ENCODE measurements at regions not wholly inside any gene's neighbourhood (a gene's known extent, or its start where the extent isn't known, plus 50 kb on each side); places are given as distances from the start of the nearest gene placed in this dataset.
"Not testable (repeated sequence)": the region's sequence is repeated elsewhere in the genome, so short reads cannot be mapped to it uniquely, and the experiment has no call there.

DNA sequence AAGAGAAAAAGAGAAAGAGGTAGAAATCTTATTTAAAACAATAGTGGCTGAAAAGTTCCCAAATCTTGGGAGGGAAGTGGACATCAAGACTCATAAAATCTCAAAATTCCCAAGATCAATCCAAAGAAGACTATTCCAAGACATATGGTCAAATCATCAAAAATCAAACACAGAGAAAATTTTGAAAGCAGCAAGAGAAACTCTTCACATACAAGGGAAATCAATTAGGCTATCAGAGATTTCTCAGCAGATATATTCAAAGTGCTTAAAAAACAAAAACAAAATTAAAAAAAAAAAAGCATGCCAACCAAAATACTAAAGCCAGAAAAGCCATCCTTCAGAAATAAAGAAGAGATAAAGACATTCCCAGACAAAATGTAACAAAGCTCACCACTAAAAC lies 52.6 kb upstream of the RALGPS2 start:
- Histone ChIP-seq H3K9ac (ENCODE audit: low read length) (no peak overlapping the region), H2AFZ (ENCODE audit: low read depth, low read length, poor library complexity, severe bottlenecking) (no peak overlapping the region), H3K9me2 (ENCODE audit: insufficient read depth) (no peaks in the 10 kb centered on the region), H3K9me3 (ENCODE audit: control insufficient read depth in 1 of 2, insufficient read depth in 1 of 2, low read depth in 1 of 2, low read length in 2 of 2) (peaks cover 3 to 10% of the 10 kb centered on the region in 2 experiments; a peak in 2 of 4 replicates), H3K4me3 (replicated peaks in 1 of 2; ENCODE audit: low read depth in 1 of 2, low read length in 2 of 2) (no peak overlapping the region), H3K4me1 (ENCODE audit: control insufficient read depth in 1 of 2, insufficient read depth in 2 of 2, low read length in 2 of 2) (no peaks in the 10 kb centered on the region; a peak in 1 of 4 replicates), H3K36me3 (ENCODE audit: control insufficient read depth in 1 of 2, insufficient read depth in 2 of 2, low read length in 2 of 2) (no peaks in the 10 kb centered on the region), H4K20me1 (ENCODE audit: insufficient read depth) (no peaks in the 10 kb centered on the region), H3K27ac (ENCODE audit: low read depth, low read length) (no peak overlapping the region), H3K4me2 (ENCODE audit: low read length) (no peak overlapping the region), H3K27me3 (ENCODE audit: insufficient read depth, low read length) (no peaks in the 10 kb centered on the region), H3K79me2 (ENCODE audit: insufficient read depth, low read length) (no peaks in the 10 kb centered on the region)
- DNase-seq (ENCODE audit: low read depth, low spot score) (no peak), ATAC-seq (no peak)
- BruUV-seq (replicated peaks) = no TSS peak
- TF ChIP-seq CBX3 (IDR thresholded peaks at IDR 0.05; ENCODE audit: low read depth) = 0 out of 2 replicates have a peak, but pooled peaks have one; percentile 42
- TF ChIP-seq ZNF274 (IDR thresholded peaks at IDR 0.05; ENCODE audit: low read depth, low read length) = no peak
- CTCF ChIA-PET = no interaction called here
- RAD21 ChIA-PET (ENCODE audit: low non-redundant PET in 1 of 2, low total read pairs in 2 of 2, uncharacterized antibody in 2 of 2, unreplicated experiment in 2 of 2) = no interaction called here
- intact Hi-C loops (cut with micrococcal nuclease) = no loop called here
- POLR2A ChIA-PET = no interaction called here

DNA sequence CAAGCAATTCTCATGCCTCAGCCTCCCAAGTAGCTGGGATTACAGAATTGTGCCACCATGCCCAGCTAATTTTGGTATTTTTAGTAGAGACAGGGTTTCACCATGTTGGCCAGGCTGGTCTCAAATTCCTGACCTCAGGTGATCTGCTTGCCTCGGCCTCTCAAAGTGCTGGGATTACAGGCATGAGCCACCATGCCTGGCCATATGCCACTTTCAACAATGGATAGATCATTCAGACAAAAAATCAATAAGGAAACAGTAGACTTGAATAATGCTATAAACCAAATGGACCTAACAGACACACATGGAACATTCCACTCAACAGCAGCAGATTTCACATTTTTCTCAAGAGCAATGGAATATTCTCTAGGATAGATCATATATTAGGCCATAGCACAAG lies 50.5 kb upstream of the RALGPS2 start:
- DNase-seq (ENCODE audit: low read depth, low spot score); H3K9me3 ChIP-seq (ENCODE audit: control insufficient read depth in 1 of 2, insufficient read depth in 1 of 2, low read depth in 1 of 2, low read length in 2 of 2); CTCF ChIA-PET; H3K9me2 ChIP-seq (ENCODE audit: insufficient read depth); H3K79me2 ChIP-seq (ENCODE audit: insufficient read depth, low read length); BruUV-seq (replicated peaks); RAD21 ChIA-PET (ENCODE audit: low non-redundant PET in 1 of 2, low total read pairs in 2 of 2, uncharacterized antibody in 2 of 2, unreplicated experiment in 2 of 2); ATAC-seq; H3K4me1 ChIP-seq (ENCODE audit: control insufficient read depth in 1 of 2, insufficient read depth in 2 of 2, low read length in 2 of 2); H3K4me3 ChIP-seq (replicated peaks in 1 of 2; ENCODE audit: low read depth in 1 of 2, low read length in 2 of 2); H3K9ac ChIP-seq (ENCODE audit: low read length); H3K27me3 ChIP-seq (ENCODE audit: insufficient read depth, low read length); H3K4me2 ChIP-seq (ENCODE audit: low read length); H4K20me1 ChIP-seq (ENCODE audit: insufficient read depth); intact Hi-C loops (cut with micrococcal nuclease); H2AFZ ChIP-seq (ENCODE audit: low read depth, low read length, poor library complexity, severe bottlenecking); POLR2A ChIA-PET; H3K27ac ChIP-seq (ENCODE audit: low read depth, low read length); H3K36me3 ChIP-seq (ENCODE audit: control insufficient read depth in 1 of 2, insufficient read depth in 2 of 2, low read length in 2 of 2): not testable (repeated sequence)
